Spleen (tissue), 7 donors: ENCODE measurements at regions not wholly inside any gene's neighbourhood (a gene's known extent, or its start where the extent isn't known, plus 50 kb on each side); places are given as distances from the start of the nearest gene placed in this dataset.

Experiments
- CTCF ChIP-seq, 11 experiments: fragments of 200-600 bp in 7 of 11; fragments of 450-650 bp in 4 of 11; sonication (generic) in 4 of 11; IDR thresholded peaks in 8 of 11; conservative IDR thresholded peaks in 3 of 11; 1 replicate in 7 of 11; 2 replicates in 4 of 11; pipeline versions ENCODE4 v1.4.0 to v1.8.0; 2016 to 2021; ENCODE audit warnings: antibody characterized with exemption in 11 of 11, inconsistent platforms in 4 of 11, mild to moderate bottlenecking in 1 of 11
- POLR2A ChIP-seq, 3 donors: fragments of 450-650 bp; IDR thresholded peaks; one replicate each; pipeline ENCODE4 v1.5.1; 2017; ENCODE audit warnings: antibody characterized with exemption in 3 of 3, mild to moderate bottlenecking in 1 of 3
- POLR2AphosphoS5 ChIP-seq, 3 donors: sonication (generic); formaldehyde crosslinking; IDR thresholded peaks; one replicate each; pipeline ENCODE4 v1.5.1; 2017; ENCODE audit warnings: antibody characterized with exemption in 3 of 3
- donor health status: DM: no; HTN: no; CAD: no; lungs with moderate emphysema.
- donor health status: DM: no; HTN: no; CAD: no.
- donor health status: DM: no; HTN: no; CAD: no.

- TF ChIP-seq CTCF (IDR thresholded peaks at IDR 0.05 in 8 of 11, conservative IDR thresholded peaks at IDR 0.05 in 3 of 11): no peak
- TF ChIP-seq POLR2A (IDR thresholded peaks at IDR 0.05): no peak
- no peak for TF ChIP-seq POLR2AphosphoS5 (IDR thresholded peaks at IDR 0.05)
These were observed 963.2 kb downstream of the PLOD2 start for GRCh38 chr3:145197821-145198220.
